ENCODE measurements at regions not wholly inside any gene's neighbourhood (a gene's known extent, or its start where the extent isn't known, plus 50 kb on each side); places are given as distances from the start of the nearest gene placed in this dataset.

- TF ChIP-seq CTCF (IDR thresholded peaks at IDR 0.05; ENCODE audit: low read depth, low read length, poor library complexity, severe bottlenecking) (no peak), EZH2phosphoT487 (IDR thresholded peaks at IDR 0.05; ENCODE audit: borderline replicate concordance, low read length) (no peak)
Measured at GRCh38 chr13:55543053-55543452, 1597.7 kb upstream of the PRR20A start.
